Stimulated activated naive CD8-positive, alpha-beta T cell treated with anti-CD3 and anti-CD28 coated beads, Interleukin-15, amount 100 ng/mL, for 72 hours (primary cell): ENCODE measurements at regions not wholly inside any gene's neighbourhood (a gene's known extent, or its start where the extent isn't known, plus 50 kb on each side); places are given as distances from the start of the nearest gene placed in this dataset.

Source experiments
- ATAC-seq: fragments of 150-1000 bp; cut with Tn5 transposase; 2 replicates; pipeline ENCODE4 v1.10.0; 2021; ENCODE audit warnings: mild to moderate bottlenecking, moderate library complexity
- DNase-seq, 2 donors: peaks; one replicate each; pipeline ENCODE4 v3.0.0; 2021 to 2022
- H3K27ac Mint-ChIP-seq, 2 donors: one replicate each; pipeline ENCODE4 v1.8.0; 2022; ENCODE audit warnings: mild to moderate bottlenecking in 2 of 2, mixed read lengths in 2 of 2, moderate library complexity in 2 of 2
- H3K27me3 Mint-ChIP-seq: one replicate; pipeline ENCODE4 v1.8.0; 2022; ENCODE audit warnings: mixed read lengths
- H3K4me1 Mint-ChIP-seq: one replicate; pipeline ENCODE4 v1.8.0; 2022; ENCODE audit warnings: mild to moderate bottlenecking, mixed read lengths
- H3K4me3 Mint-ChIP-seq, 2 donors: one replicate each; pipeline ENCODE4 v1.8.0; 2022; ENCODE audit warnings: mild to moderate bottlenecking in 2 of 2, mixed read lengths in 2 of 2, moderate library complexity in 1 of 2
- H3K9me3 Mint-ChIP-seq, 2 donors: one replicate each; pipeline ENCODE4 v1.8.0; 2022; ENCODE audit warnings: mixed read lengths in 2 of 2

- DNase-seq (no peak), ATAC-seq (no peak)
- Mint-ChIP-seq H3K27ac (no peak overlapping the region), H3K4me3 (no peak overlapping the region), H3K4me1 (no peaks in the 10 kb centered on the region), H3K27me3 (peaks cover 15% of the 10 kb centered on the region), H3K9me3 (no peaks in the 10 kb centered on the region)
Observed at GRCh38 chr1:91619881-91620280, 119.2 kb downstream of the CDC7 start.

GRCh38 chr1:91621360-91621759 is 120.7 kb downstream of the CDC7 start:
- Mint-ChIP-seq H3K27ac (no peak overlapping the region), H3K4me3 (no peak overlapping the region), H3K27me3 (peaks cover 15% of the 10 kb centered on the region), H3K4me1 (no peaks in the 10 kb centered on the region), H3K9me3 (no peaks in the 10 kb centered on the region)
- DNase-seq (no peak), ATAC-seq (no peak)

GRCh38 chr1:91621907-91622306 is 121.3 kb downstream of the CDC7 start:
- H3K27ac Mint-ChIP-seq: no peak overlapping the region

GRCh38 chr1:91622616-91623015 is 122.0 kb downstream of the CDC7 start:
- Mint-ChIP-seq H3K27ac (no peak overlapping the region), H3K4me3 (no peak overlapping the region), H3K4me1 (no peaks in the 10 kb centered on the region), H3K27me3 (peaks cover 15% of the 10 kb centered on the region), H3K9me3 (no peaks in the 10 kb centered on the region)
- ATAC-seq: no peak
- no peak for DNase-seq

More at GRCh38 chr1:91621907-91622306, 121.3 kb downstream of the CDC7 start:
- no peak overlapping the region for H3K4me3 Mint-ChIP-seq
- DNase-seq (no peak), ATAC-seq (no peak)
- no peaks in the 10 kb centered on the region for H3K9me3 Mint-ChIP-seq
- H3K4me1 Mint-ChIP-seq: no peaks in the 10 kb centered on the region
- peaks cover 15% of the 10 kb centered on the region for H3K27me3 Mint-ChIP-seq

- ATAC-seq (no peak), DNase-seq (no peak)
- H3K9me3 Mint-ChIP-seq: no peaks in the 10 kb centered on the region
- H3K27me3 Mint-ChIP-seq: peaks cover 15% of the 10 kb centered on the region
- no peaks in the 10 kb centered on the region for H3K4me1 Mint-ChIP-seq
- H3K4me3 Mint-ChIP-seq: no peak overlapping the region
- no peak overlapping the region for H3K27ac Mint-ChIP-seq
Observed at GRCh38 chr1:91623020-91623419, 122.4 kb downstream of the CDC7 start.

GRCh38 chr1:91624331-91624730 is 123.7 kb downstream of the CDC7 start:
- ATAC-seq: no peak
- no peaks in the 10 kb centered on the region for H3K4me1 Mint-ChIP-seq
- H3K27me3 Mint-ChIP-seq: peaks cover 5% of the 10 kb centered on the region

More at GRCh38 chr1:91624331-91624730, 123.7 kb downstream of the CDC7 start:
- H3K4me3 Mint-ChIP-seq: no peak overlapping the region
- H3K9me3 Mint-ChIP-seq: no peaks in the 10 kb centered on the region
- DNase-seq: no peak
- no peak overlapping the region for H3K27ac Mint-ChIP-seq
